ENCODE measurements at regions not wholly inside any gene's neighbourhood (a gene's known extent, or its start where the extent isn't known, plus 50 kb on each side); places are given as distances from the start of the nearest gene placed in this dataset.

DNA sequence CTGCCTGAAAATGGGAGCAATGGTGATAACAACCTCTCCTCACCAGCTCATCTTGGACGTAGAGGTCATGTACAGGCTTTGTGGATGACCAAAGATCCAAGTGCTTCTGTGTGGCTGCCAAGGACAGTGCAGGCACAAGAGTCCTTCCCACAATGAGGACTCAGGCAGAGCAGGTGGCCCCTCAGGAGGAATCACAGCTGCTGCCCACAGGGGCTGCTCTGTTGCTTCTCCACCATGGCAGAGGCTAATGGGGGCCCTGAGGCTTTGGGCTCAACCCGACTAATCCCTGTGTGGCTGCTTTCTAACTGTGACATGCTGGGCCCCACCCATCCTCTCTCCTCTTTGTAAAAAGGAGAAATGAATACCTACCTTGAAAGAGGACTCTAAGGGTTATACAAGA lies 58.1 kb upstream of the MRPS22 start:
- Histone ChIP-seq H3K27me3 (peaks cover 4% of the 10 kb centered on the region), H3K27ac (no peak overlapping the region), H3K4me1 (ENCODE audit: control insufficient read depth in 1 of 2, insufficient read depth in 1 of 2, low read depth in 1 of 2, low read length in 1 of 2) (peaks cover 0 to 3% of the 10 kb centered on the region in 2 experiments), H3K36me3 (no peaks in the 10 kb centered on the region), H3K9me3 (no peaks in the 10 kb centered on the region), H3K4me3 (ENCODE audit: low read depth in 1 of 2, low read length in 1 of 2) (no peak overlapping the region)
- TF ChIP-seq CTCF (IDR thresholded peaks at IDR 0.05): no peak

- Histone ChIP-seq H3K27ac (no peak overlapping the region), H3K36me3 (no peaks in the 10 kb centered on the region), H3K4me1 (ENCODE audit: control insufficient read depth in 1 of 2, insufficient read depth in 1 of 2, low read depth in 1 of 2, low read length in 1 of 2) (no peaks in the 10 kb centered on the region), H3K27me3 (peaks cover 4% of the 10 kb centered on the region), H3K4me3 (ENCODE audit: low read depth in 1 of 2, low read length in 1 of 2) (no peak overlapping the region), H3K9me3 (no peaks in the 10 kb centered on the region)
- no peak for TF ChIP-seq CTCF (IDR thresholded peaks at IDR 0.05)
Observed at GRCh38 chr3:139286241-139286640, 57.6 kb upstream of the MRPS22 start.

DNA sequence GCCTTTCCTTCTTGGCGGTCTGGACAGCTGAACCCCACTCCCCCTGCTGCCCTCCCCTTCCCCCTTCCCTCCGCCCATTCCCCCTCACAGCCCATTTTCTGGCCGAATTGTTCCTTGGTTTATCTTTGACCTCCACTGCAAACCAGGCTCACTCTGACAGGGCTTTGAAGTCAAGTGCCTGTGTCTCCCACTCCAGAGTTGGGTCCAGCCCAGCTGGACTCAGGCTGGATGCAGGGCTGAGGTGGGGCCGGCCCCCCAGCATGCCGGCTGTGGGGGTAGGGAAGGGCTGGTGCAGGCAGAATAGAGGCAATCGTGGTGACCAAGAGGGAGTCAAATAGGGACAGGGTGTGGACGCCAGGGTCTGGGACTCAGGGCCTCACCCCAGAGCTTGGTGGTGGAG lies 57.0 kb upstream of the MRPS22 start:
- Histone ChIP-seq H3K36me3 (no peaks in the 10 kb centered on the region), H3K27ac (no peak overlapping the region), H3K9me3 (no peaks in the 10 kb centered on the region), H3K27me3 (peaks cover under 1% of the 10 kb centered on the region), H3K4me1 (ENCODE audit: control insufficient read depth in 1 of 2, insufficient read depth in 1 of 2, low read depth in 1 of 2, low read length in 1 of 2) (no peaks in the 10 kb centered on the region), H3K4me3 (ENCODE audit: low read depth in 1 of 2, low read length in 1 of 2) (no peak overlapping the region)
- TF ChIP-seq CTCF (IDR thresholded peaks at IDR 0.05): no peak

- Histone ChIP-seq H3K27me3 (peaks cover 5% of the 10 kb centered on the region), H3K4me3 (ENCODE audit: low read depth in 1 of 2, low read length in 1 of 2) (no peak overlapping the region), H3K36me3 (no peaks in the 10 kb centered on the region), H3K4me1 (ENCODE audit: control insufficient read depth in 1 of 2, insufficient read depth in 1 of 2, low read depth in 1 of 2, low read length in 1 of 2) (no peaks in the 10 kb centered on the region), H3K27ac (no peak overlapping the region), H3K9me3 (no peaks in the 10 kb centered on the region)
- no peak for TF ChIP-seq CTCF (IDR thresholded peaks at IDR 0.05)
Observed at GRCh38 chr3:139287557-139287956, 56.3 kb upstream of the MRPS22 start.

DNA sequence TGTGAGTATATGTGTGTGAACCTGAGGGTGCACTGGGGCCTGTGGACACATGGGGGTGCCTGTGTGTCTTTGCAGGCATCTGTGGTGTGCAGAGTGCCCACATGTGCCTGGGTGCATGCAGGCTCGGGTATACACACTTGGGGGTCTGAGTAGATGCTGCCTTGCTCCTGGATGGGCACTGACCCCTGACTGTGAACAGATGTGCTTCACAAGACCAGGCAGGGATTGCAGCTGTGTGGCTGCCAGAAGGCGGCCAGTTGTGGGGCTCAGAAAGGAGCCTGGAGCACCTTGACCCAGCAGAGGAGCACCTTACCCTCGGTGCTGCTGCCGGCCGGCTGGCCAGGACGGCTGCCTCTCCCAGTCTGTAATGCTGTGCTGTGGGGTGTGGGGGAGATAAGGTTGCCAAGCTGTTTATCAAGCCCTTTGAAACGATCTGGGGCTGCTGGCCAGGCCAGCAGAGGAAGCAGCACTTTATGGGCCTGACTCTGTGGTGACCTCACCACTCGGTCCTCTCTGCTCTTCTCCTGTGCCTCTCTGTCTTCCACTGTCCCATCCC lies 55.5 kb upstream of the MRPS22 start:
- no peak for TF ChIP-seq CTCF (IDR thresholded peaks at IDR 0.05)
- H3K4me3 ChIP-seq (ENCODE audit: low read depth in 1 of 2, low read length in 1 of 2): no peak overlapping the region
- no peaks in the 10 kb centered on the region for H3K36me3 ChIP-seq
- peaks cover 6% of the 10 kb centered on the region for H3K27me3 ChIP-seq
- no peak overlapping the region for H3K27ac ChIP-seq
- no peaks in the 10 kb centered on the region for H3K9me3 ChIP-seq
- no peaks in the 10 kb centered on the region for H3K4me1 ChIP-seq (ENCODE audit: control insufficient read depth in 1 of 2, insufficient read depth in 1 of 2, low read depth in 1 of 2, low read length in 1 of 2)

Data from neutrophil (primary cell).